ENCODE measurements at regions not wholly inside any gene's neighbourhood (a gene's known extent, or its start where the extent isn't known, plus 50 kb on each side); places are given as distances from the start of the nearest gene placed in this dataset.

- DNase-seq (ENCODE audit: insufficient read length, low spot score) (no peak), FAIRE-seq (no peak)
These were observed 141.4 kb upstream of the PTPN1 start for GRCh38 chr20:50368813-50369224.

DNA sequence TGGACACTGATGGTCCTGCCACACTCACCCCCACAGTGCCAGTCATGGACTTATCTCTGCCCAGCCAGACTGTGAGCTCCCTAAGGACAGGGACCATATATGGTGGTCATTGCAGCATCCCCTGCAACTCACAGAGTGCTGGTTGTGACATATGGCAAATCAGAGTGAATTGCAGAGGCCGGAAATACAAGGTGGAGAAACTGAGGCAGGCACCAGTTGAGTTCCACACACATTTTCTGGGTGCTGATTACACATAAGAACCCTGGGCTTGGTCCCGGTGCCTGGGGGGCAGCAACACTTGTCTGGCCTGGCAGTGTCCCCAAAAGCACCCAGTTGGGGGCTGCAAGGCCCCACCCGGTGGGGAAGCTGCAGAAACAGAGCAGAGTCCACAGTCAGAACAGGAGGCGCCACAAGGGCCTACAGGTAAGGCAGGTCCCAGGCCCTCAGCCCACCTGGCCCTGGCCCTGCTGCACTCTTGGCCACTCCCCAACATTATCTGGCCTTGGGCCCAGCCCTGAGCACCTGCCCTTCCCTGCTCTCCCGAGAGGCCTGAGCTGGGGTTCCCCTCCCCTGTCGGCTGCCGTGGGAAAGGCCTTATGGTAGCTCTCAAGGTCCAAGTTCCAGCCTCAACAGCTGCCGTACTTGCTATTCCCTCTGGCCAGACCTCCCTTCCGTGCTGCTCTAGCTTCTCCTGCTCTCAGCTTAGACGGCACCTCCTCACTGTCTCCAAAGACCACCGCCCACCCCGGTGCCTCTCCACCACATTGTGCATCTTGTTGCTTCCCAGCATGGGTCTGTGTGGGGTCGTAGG is 140.8 kb upstream of the PTPN1 start:
- no peak for DNase-seq (ENCODE audit: insufficient read length, low spot score)

DNA sequence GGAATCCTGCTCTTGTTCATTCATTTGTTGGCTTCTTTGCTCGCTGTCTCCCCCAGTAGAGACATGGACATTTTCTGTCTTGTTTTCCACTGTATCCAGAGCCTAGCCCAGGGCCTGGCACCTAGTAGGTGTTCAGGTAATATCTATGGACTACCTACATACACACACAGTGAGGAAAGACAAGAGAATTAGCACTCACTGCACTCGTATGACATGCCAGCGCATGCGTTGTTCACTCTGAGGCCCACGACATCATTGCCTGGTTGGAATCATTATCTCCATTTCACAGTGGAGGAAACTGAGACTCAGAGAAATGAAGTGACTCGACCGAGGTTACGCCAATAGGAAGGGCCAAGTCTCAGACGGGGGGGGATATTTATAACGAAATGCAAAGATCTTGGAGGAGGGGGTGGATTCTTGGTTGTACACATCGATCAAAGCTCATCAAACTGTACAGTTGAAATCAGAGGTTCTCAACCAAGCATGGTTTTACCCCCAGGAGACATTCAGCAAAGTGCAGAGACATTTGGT is 140.1 kb upstream of the PTPN1 start:
- no peak for DNase-seq (ENCODE audit: insufficient read length, low spot score)
- no peak for FAIRE-seq

More for the DNA sequence above, 140.8 kb upstream of the PTPN1 start:
- no peak for FAIRE-seq

GRCh38 chr20:50371878-50372769 is 138.1 kb upstream of the PTPN1 start:
- DNase-seq (ENCODE audit: insufficient read length, low spot score) = no peak
- no peak for FAIRE-seq

GRCh38 chr20:50372770-50373088 is 137.5 kb upstream of the PTPN1 start:
- DNase-seq (ENCODE audit: insufficient read length, low spot score) = no peak
- no peak for FAIRE-seq

DNA sequence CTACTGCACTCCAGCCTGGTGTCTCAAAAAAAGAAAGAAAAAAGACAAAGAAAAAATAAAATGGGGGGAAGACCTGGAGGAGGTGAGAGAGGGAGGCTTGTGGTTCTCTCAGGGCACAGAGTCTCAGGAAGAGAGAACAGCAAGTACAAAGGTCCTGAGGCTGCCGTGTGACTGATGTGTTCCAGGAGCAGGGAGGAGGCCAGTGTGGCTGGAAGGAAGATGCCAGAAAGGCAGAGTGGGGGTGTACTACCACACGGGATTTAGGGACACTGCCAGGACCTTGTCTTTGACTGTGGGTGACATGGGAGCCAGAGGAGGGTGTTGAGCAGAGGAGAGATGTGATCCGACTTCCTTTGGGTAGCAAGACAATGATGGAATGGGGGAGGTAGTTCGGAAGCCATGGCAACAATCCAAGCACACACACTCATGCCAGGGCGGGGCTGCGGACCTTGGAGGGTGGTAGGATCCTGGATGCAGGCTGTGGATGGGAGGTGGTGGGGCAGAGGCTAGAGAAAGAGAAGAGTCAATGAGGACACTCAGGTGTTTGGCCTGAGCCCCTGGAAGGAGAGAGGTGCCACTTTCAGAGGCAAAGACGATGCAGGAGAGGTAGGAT is 136.4 kb upstream of the PTPN1 start:
- no peak for FAIRE-seq
- DNase-seq (ENCODE audit: insufficient read length, low spot score) = no peak

DNA sequence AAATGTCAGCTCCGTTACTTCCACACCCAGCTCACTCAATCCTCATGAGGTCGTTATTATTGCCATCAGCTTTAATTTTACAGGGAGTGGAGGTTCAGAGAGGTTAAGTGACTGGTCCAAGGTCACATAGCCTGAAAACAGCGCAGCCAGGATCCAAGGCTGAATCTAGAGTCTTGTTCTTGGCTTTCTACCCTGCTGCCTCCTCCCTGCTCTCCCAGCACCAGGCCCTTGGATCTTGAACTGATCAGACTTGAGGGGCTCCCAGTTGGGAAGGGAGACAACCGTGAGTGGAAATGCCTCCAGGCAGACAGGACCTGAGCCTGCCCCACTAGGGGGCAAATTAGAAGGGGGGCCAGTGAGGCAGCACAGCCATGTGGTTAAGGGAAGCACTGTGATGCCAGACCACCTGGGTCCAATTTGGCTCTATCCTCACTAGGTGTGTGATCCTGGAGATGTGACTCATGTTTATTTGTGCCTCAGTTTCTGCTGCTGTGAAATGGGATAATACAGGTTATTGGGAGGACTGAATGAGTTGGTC is 135.6 kb upstream of the PTPN1 start:
- no peak for DNase-seq (ENCODE audit: insufficient read length, low spot score)
- FAIRE-seq = no peak

DNA sequence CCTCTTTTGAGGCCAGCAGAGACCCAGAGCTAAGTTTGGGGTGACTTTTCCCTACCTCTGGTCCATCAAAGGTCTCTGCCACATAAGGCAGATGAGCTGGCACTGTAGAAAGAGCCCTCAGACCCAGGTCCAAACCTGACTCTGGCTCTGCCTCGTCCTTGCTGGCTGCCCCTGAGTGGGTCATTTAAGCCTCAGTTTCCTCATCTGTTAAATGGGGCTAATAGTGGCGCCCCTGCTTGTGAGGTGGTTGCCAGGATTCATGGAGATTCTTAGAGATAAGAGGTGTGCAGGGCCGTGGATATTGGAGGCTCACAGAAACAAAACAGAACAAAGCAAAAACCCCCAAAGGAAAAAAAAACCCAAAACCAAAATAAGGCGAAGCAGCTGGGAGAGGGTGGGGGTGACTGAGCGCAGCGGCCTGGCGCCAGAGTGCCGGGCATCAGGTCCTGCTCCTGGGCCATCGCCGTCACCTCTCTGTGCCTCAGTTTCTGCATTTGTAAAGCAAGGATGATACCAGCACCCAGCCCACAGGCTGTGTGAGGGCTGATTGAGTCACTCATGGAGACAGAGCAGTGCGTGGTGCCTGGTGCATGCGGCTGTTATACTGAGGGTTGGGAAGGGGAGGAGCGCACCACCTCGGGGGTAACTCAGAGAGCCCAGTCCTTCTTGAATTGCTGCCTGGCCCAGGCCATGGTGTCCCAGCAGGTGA is 133.8 kb upstream of the PTPN1 start:
- DNase-seq (ENCODE audit: insufficient read length, low spot score) = no peak
- no peak for FAIRE-seq

GRCh38 chr20:50376888-50377459 is 133.2 kb upstream of the PTPN1 start:
- no peak for DNase-seq (ENCODE audit: insufficient read length, low spot score)
- FAIRE-seq = no peak

GRCh38 chr20:50378170-50379000 is 131.8 kb upstream of the PTPN1 start:
- DNase-seq (ENCODE audit: insufficient read length, low spot score) (no peak), FAIRE-seq (no peak)

DNA sequence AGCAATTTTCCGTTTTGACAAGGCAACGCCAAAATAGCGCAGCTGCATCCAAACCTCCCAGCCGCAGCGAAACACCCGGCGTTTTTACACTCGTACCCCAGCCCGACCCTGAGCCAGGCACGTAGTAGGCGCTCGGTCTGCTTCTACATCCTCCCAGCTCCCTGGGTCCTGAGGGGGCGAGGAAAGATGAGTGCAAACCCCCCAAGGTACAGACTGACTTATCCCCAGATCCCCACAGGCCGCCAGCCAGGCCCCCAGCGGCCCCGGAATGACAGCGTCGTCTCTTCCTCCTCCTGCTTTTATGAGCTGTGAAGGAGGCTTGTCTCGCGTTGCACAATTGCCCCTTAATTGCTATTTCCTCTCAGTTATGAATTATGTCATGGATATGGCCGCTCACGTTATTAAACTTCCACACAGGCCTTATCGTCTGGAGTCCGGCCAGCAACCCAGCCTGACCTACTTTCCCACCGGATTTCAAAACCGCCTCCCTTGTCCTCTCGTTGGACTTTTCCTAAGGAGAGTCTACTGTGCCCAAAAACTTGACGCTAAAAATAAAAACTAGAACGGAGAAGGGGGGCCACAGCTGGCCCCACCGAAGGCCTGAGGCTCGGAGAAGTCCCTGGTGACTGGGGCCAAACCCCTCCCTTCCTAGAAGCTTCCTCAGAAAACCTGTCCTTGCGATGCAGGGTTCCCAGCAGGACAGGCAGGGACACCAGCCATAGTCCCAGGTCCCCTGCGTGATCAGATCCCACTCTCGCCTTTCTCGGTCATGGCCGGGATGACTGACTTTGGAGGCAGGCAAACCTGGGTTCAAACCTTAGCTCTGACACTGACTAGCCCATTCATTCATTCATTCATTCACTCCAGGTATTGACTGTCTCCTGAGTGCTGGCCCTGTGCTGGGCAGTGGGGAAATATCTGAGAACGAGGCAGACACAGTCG is 130.9 kb upstream of the PTPN1 start:
- FAIRE-seq (no peak), DNase-seq (ENCODE audit: insufficient read length, low spot score) (no peak)

- no peak for FAIRE-seq
- DNase-seq (ENCODE audit: insufficient read length, low spot score) = no peak
These were observed 130.0 kb upstream of the PTPN1 start for GRCh38 chr20:50379991-50380696.

GRCh38 chr20:50380697-50381040 is 129.5 kb upstream of the PTPN1 start:
- DNase-seq (ENCODE audit: insufficient read length, low spot score) (no peak), FAIRE-seq (no peak)

GRCh38 chr20:50381075-50381732 is 129.0 kb upstream of the PTPN1 start:
- FAIRE-seq = no peak
- DNase-seq (ENCODE audit: insufficient read length, low spot score) = no peak

- DNase-seq (ENCODE audit: insufficient read length, low spot score) (peak; percentile 58), FAIRE-seq (no peak)
These were observed 128.2 kb upstream of the PTPN1 start for GRCh38 chr20:50381771-50382593.

Measured in GM19239 (cell line).